T-cell (primary cell): ENCODE measurements at regions not wholly inside any gene's neighbourhood (a gene's known extent, or its start where the extent isn't known, plus 50 kb on each side); places are given as distances from the start of the nearest gene placed in this dataset.

Experiments used
- ATAC-seq, 4 experiments: fragments of 200-7000 bp in 3 of 4; fragments of 150-1000 bp in 1 of 4; cut with Tn5 transposase; replicated peaks in 1 of 4; 1 replicate in 3 of 4; 2 replicates in 1 of 4; pipeline ENCODE4 v1.10.0; 2021; ENCODE audit warnings: moderate library complexity in 3 of 4, mild to moderate bottlenecking in 2 of 4, moderate number of reproducible peaks in 1 of 4
- CTCF ChIA-PET, 2 donors: fragments of 300-600 bp; sonication (Branson Sonifier 250); formaldehyde crosslinking; loops; one replicate each; lab custom pipeline; 2022; ENCODE audit warnings: antibody characterized with exemption in 2 of 2; lab: Charles Lee
- POLR2A ChIA-PET, 2 donors: fragments of 300-600 bp; sonication (Branson Sonifier 250); formaldehyde crosslinking; loops; one replicate each; lab custom pipeline; 2022; ENCODE audit warnings: antibody characterized with exemption in 2 of 2; lab: Charles Lee
- DNase-seq, 35 experiments: peaks; one replicate each; pipeline versions ENCODE4 v3.0.0 to v3.0.0-alpha.2; 2013 to 2023
- H3K27ac ChIP-seq: one replicate; pipeline ENCODE4 v1.5.1; 2013; ENCODE audit warnings: low read length
- H3K27me3 ChIP-seq, 2 experiments: replicated peaks in 1 of 2; 1 replicate in 1 of 2; 2 replicates in 1 of 2; pipeline versions ENCODE4 v1.6.1 to v1.7.0; 2013; ENCODE audit warnings: low read length in 1 of 2, mixed read lengths in 1 of 2; ENCODE audit not compliant: control insufficient read depth in 2 of 2, insufficient read depth in 2 of 2; ENCODE audit errors: extremely low read depth in 1 of 2
- H3K36me3 ChIP-seq, 2 donors: 1 replicate in 1 of 2; 2 replicates in 1 of 2; pipeline versions ENCODE4 v1.6.1 to v1.7.0; 2013; ENCODE audit warnings: low read length in 1 of 2; ENCODE audit not compliant: control insufficient read depth in 2 of 2, insufficient read depth in 1 of 2; ENCODE audit errors: extremely low read depth in 1 of 2
- H3K4me1 ChIP-seq, 2 experiments: 1 replicate in 1 of 2; 2 replicates in 1 of 2; pipeline versions ENCODE4 v1.6.1 to v1.7.0; 2013; ENCODE audit warnings: low read length in 2 of 2, mixed read lengths in 1 of 2; ENCODE audit not compliant: insufficient read depth in 2 of 2, control insufficient read depth in 1 of 2; ENCODE audit errors: extremely low read depth in 1 of 2
- H3K4me3 ChIP-seq, 2 donors: 1 replicate in 1 of 2; 2 replicates in 1 of 2; pipeline versions ENCODE4 v1.5.1 to v1.7.0; 2013; ENCODE audit warnings: mild to moderate bottlenecking in 2 of 2, low read length in 1 of 2, moderate library complexity in 1 of 2; ENCODE audit not compliant: control insufficient read depth in 1 of 2; ENCODE audit errors: extremely low read depth in 1 of 2
- H3K9me3 ChIP-seq: 2 replicates; pipeline ENCODE4 v1.7.0; 2013
- H3K27ac Mint-ChIP-seq, 2 donors: one replicate each; pipeline ENCODE4 v1.8.0; 2020 to 2021; ENCODE audit warnings: mild to moderate bottlenecking in 2 of 2, mixed read lengths in 2 of 2
- H3K27me3 Mint-ChIP-seq, 2 donors: one replicate each; pipeline ENCODE4 v1.8.0; 2021 to 2022; ENCODE audit warnings: mixed read lengths in 2 of 2
- H3K36me3 Mint-ChIP-seq: one replicate; pipeline ENCODE4 v1.8.0; 2021; ENCODE audit warnings: mixed read lengths
- H3K4me1 Mint-ChIP-seq, 3 donors: one replicate each; pipeline ENCODE4 v1.8.0; 2020 to 2022; ENCODE audit warnings: mixed read lengths in 3 of 3, mild to moderate bottlenecking in 1 of 3
- H3K4me3 Mint-ChIP-seq, 3 donors: one replicate each; pipeline ENCODE4 v1.8.0; 2020 to 2022; ENCODE audit warnings: mild to moderate bottlenecking in 3 of 3, mixed read lengths in 3 of 3, moderate library complexity in 3 of 3
- H3K9me3 Mint-ChIP-seq, 3 donors: one replicate each; pipeline ENCODE4 v1.8.0; 2020 to 2022; ENCODE audit warnings: mixed read lengths in 3 of 3
- WGBS: methylation state at CpG from one replicate; pipeline ENCODE4 v1.1.5; 2013; ENCODE audit warnings: missing lambda C conversion rate; ENCODE audit not compliant: insufficient coverage; 5-methylcytosine and 5-hydroxymethylcytosine counted together

DNA sequence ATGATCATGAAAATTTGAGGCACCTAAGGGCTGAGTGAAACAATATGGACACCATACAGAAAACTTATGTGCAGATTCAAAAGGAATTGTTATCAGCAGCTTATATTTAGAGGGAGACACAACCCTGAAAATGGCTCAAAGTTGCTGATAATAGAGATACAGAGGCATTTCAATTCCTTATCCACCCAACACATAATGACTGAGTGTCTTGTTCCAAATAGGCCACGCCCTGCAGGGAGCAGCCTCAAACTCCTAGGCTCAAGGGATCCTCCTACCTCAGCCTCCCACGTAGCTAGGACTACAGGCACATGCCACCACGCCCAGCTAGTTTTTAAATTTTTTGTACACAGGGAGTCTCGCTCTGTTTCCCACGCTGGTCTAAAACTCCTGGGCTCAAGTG is 79.0 kb downstream of the LBH start:
- H3K4me1 ChIP-seq, result peaks cover 7 to 32% of the 10 kb centered on the region in 2 experiments
- Mint-ChIP-seq H3K27me3 (no peaks in the 10 kb centered on the region), H3K36me3 (peaks cover 2% of the 10 kb centered on the region), H3K27ac (peak overlapping the region in 1 of 2 donors; percentile 76), H3K9me3 (peaks cover 0 to 4% (median 3%) of the 10 kb centered on the region in 3 donors), H3K4me1 (peaks cover 36 to 45% (median 39%) of the 10 kb centered on the region in 3 donors), H3K4me3 (peak overlapping the region in 1 of 3 donors; percentile 60)
- WGBS, result 74% methylated on average over 3 of the region's 5 CpGs
- H3K27ac ChIP-seq, result no peak overlapping the region
- H3K4me3 ChIP-seq, result no peak overlapping the region
- no peak for ATAC-seq
- no peak for DNase-seq
- no peaks in the 10 kb centered on the region for H3K36me3 ChIP-seq
- H3K9me3 ChIP-seq, result no peaks in the 10 kb centered on the region
- ChIA-PET CTCF (interaction anchor here (0.6 to 1.1 kb wide), 2 partner anchors 29 to 1024 kb away, joined by 3 read pairs; no protein-coding TSS in a partner anchor), POLR2A (no interaction called here)
- H3K27me3 ChIP-seq, result peaks cover 0 to 2% of the 10 kb centered on the region in 2 experiments

DNA sequence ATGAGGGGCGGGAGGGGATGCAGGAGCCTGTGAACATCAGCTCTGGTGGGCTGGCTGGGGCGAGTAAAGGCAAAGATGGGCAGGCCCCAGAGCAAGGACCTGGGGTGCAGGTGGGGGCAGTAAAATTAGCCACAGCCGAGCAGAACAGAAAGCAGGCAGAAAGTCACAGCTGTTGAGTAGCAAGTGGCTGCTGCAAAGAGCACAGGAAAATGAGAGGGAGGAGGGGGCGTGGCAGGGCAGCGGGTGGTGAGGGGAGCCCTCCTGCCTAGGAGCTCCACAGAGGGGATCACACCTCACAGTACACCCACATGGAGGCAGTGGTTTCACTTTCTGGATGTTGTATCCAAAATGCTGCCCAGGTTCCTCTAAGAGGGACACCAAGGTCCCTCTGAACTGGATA is 79.6 kb downstream of the LBH start:
- POLR2A ChIA-PET, result no interaction called here
- 64% methylated on average over 3 of the region's 5 CpGs for WGBS
- peak overlapping the region in 1 of 3 donors; percentile 60 for H3K4me3 Mint-ChIP-seq

DNA sequence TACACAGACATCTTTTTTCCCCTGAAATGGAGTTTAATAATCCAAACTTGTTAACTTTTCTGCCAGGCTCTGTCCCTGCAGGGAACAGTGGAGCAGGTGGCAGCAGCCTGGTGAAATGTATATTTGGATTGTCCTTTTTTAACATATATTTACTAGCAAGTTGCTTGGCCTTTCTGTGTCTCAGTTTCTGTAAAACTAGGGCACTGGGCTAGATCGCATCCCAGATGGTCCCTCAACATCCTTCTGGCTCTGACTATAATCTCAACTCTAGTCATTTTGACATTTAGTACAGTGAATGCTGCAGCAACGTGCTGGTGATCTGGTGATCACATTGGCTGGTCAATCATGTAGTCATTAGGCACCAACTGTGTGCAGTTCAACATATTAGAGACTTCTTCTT is 80.4 kb downstream of the LBH start:
- ChIA-PET CTCF (no interaction called here), POLR2A (no interaction called here)
- 83% methylated on average over 1 of the region's 2 CpGs for WGBS
- H3K9me3 Mint-ChIP-seq, result peaks cover 0 to 4% (median 3%) of the 10 kb centered on the region in 3 donors
- H3K4me1 Mint-ChIP-seq, result peaks cover 50 to 58% (median 52%) of the 10 kb centered on the region in 3 donors
- no peaks in the 10 kb centered on the region for H3K27me3 Mint-ChIP-seq
- H3K4me3 ChIP-seq, result no peak overlapping the region
- peaks cover 16 to 44% of the 10 kb centered on the region in 2 experiments for H3K4me1 ChIP-seq
- H3K9me3 ChIP-seq, result no peaks in the 10 kb centered on the region
- H3K36me3 ChIP-seq, result no peaks in the 10 kb centered on the region
- H3K36me3 Mint-ChIP-seq, result peaks cover 2% of the 10 kb centered on the region
- ATAC-seq (no peak), DNase-seq (no peak)
- H3K27me3 ChIP-seq, result no peaks in the 10 kb centered on the region
- H3K27ac ChIP-seq, result no peak overlapping the region
- H3K27ac Mint-ChIP-seq, result no peak overlapping the region
- no peak overlapping the region for H3K4me3 Mint-ChIP-seq

More for the DNA sequence above, 79.6 kb downstream of the LBH start:
- Mint-ChIP-seq H3K27ac (peak overlapping the region; percentile 52 to 76), H3K36me3 (peaks cover 2% of the 10 kb centered on the region), H3K27me3 (no peaks in the 10 kb centered on the region), H3K4me1 (peaks cover 42 to 51% (median 45%) of the 10 kb centered on the region in 3 donors), H3K9me3 (peaks cover 0 to 4% (median 3%) of the 10 kb centered on the region in 3 donors)
- Histone ChIP-seq H3K4me3 (no peak overlapping the region), H3K27me3 (no peaks in the 10 kb centered on the region), H3K4me1 (peaks cover 11 to 38% of the 10 kb centered on the region in 2 experiments), H3K36me3 (no peaks in the 10 kb centered on the region), H3K9me3 (no peaks in the 10 kb centered on the region), H3K27ac (no peak overlapping the region)
- ATAC-seq (peak in 1 of 4 experiments; percentile 41), DNase-seq (peak in 1 of 35 experiments; percentile 16)
- CTCF ChIA-PET, result no interaction called here

DNA sequence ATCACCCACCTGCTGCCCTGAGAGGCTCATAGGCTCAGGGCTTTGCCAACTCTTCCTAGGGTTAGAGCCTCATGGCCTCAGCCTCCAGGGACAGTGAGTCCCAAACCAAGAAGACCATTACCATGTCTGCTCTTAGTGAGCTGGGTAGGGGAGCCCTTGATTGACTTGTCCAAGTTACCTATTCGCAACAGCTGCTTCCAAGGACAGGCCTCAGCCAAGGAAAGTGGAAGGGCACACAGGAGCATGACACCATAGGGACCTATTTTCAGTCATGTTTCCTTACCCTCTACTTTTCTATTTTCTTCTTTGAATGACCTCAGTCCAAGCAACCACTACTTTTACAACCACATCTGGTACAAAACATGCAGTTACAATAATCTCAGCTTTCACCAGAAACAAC is 81.6 kb downstream of the LBH start:
- no CpG with 5 or more reads among the region's 1 CpG for WGBS
- peak overlapping the region in 1 of 2 donors; percentile 75 for H3K27ac Mint-ChIP-seq
- no peak for ATAC-seq
- POLR2A ChIA-PET, result interaction anchor here in 1 of 2 donors (0.5 kb wide), 1 partner anchor 34 kb away, joined by 4 read pairs; no protein-coding TSS in a partner anchor
- no peak overlapping the region for H3K4me3 ChIP-seq
- no peaks in the 10 kb centered on the region for H3K9me3 ChIP-seq
- no peak overlapping the region for H3K27ac ChIP-seq
- CTCF ChIA-PET, result interaction anchor here in 1 of 2 donors (0.5 kb wide), 1 partner anchor 148 kb away, joined by 3 read pairs; no protein-coding TSS in a partner anchor
- no peaks in the 10 kb centered on the region for H3K36me3 ChIP-seq
- peaks cover 0 to 4% (median 3%) of the 10 kb centered on the region in 3 donors for H3K9me3 Mint-ChIP-seq
- no peaks in the 10 kb centered on the region for H3K27me3 ChIP-seq
- peaks cover 17 to 44% of the 10 kb centered on the region in 2 experiments for H3K4me1 ChIP-seq
- H3K4me1 Mint-ChIP-seq, result peaks cover 56 to 63% (median 59%) of the 10 kb centered on the region in 3 donors
- H3K4me3 Mint-ChIP-seq, result no peak overlapping the region
- no peaks in the 10 kb centered on the region for H3K27me3 Mint-ChIP-seq
- DNase-seq, result no peak
- H3K36me3 Mint-ChIP-seq, result peaks cover 2% of the 10 kb centered on the region

DNA sequence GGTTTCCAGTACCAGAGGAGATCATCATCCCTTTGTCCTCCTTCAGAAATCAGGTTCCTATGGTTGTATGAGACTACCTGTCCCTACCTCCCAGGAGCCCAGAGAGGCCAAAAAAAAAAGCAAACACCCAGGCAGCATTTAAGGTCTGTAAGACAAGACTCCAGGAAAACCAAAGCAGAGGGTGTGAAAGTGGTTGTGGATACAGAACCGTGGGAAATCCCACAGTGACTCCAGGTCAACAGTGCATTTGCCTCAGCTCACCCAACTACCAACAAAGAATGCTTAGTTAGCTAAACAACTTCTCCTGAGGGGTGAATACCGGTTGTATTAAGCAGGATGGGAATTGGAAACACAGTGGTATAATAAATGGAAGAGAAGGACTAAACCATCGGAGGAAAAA is 83.6 kb downstream of the LBH start:
- H3K4me1 Mint-ChIP-seq, result peaks cover 48 to 58% (median 56%) of the 10 kb centered on the region in 3 donors
- no peak for ATAC-seq
- CTCF ChIA-PET, result no interaction called here

DNA sequence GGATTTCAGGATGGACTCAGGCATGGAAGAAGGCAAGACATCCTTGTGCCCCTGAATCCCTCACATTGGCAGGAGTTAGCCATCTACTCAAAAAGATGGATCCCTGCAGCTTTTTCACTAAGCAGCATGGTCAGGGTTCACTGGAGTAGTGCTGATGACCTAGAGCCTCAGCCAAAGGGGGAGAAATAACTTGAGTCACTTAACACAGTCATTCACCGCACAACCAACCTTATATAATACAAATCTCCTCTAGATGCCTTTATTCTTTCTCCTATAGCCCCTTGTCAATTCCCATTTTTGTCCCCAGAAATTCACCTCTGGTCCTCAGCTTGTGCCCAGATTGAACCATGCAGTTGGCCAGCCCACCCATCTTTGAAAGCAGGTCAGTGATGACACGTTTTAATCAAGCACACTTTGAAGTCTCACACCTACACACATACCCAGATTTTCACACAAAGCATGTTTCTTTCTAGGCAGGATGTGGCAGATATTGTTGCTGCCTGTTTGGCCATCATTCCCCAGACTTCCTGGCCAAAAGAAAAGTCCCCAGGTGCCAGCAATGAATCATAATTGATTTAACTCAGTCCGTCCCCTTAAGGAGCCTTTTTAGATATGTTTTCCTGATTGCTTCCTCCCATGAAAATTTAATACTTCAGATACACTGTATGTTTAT is 84.2 kb downstream of the LBH start:
- ATAC-seq, result peak; percentile 79 to 94 (median 90)
- H3K4me1 Mint-ChIP-seq, result peaks cover 42 to 52% (median 51%) of the 10 kb centered on the region in 3 donors

More for the DNA sequence above, 83.6 kb downstream of the LBH start:
- Histone ChIP-seq H3K36me3 (no peaks in the 10 kb centered on the region), H3K27me3 (no peaks in the 10 kb centered on the region), H3K4me1 (peaks cover 17 to 39% of the 10 kb centered on the region in 2 experiments), H3K4me3 (no peak overlapping the region), H3K9me3 (no peaks in the 10 kb centered on the region), H3K27ac (peak overlapping the region; percentile 26)
- DNase-seq, result peak in 1 of 35 experiments; percentile 21
- Mint-ChIP-seq H3K9me3 (peaks cover 0 to 7% (median 4%) of the 10 kb centered on the region in 3 donors), H3K4me3 (peak overlapping the region in 2 of 3 donors; percentile 2 to 15), H3K27me3 (no peaks in the 10 kb centered on the region), H3K36me3 (peaks cover 2% of the 10 kb centered on the region), H3K27ac (peak overlapping the region; percentile 97)
- POLR2A ChIA-PET, result interaction anchor here in 1 of 2 donors (0.9 kb wide), 1 partner anchor 83 kb away, joined by 3 read pairs; no protein-coding TSS in a partner anchor
- WGBS, result no CpG with 5 or more reads among the region's 3 CpGs

More for the DNA sequence above, 84.2 kb downstream of the LBH start:
- peak overlapping the region; percentile 97 for H3K27ac Mint-ChIP-seq
- Histone ChIP-seq H3K27ac (peak overlapping the region; percentile 26), H3K27me3 (no peaks in the 10 kb centered on the region), H3K4me1 (peaks cover 17 to 37% of the 10 kb centered on the region in 2 experiments), H3K4me3 (no peak overlapping the region), H3K36me3 (no peaks in the 10 kb centered on the region), H3K9me3 (no peaks in the 10 kb centered on the region)
- ChIA-PET POLR2A (interaction anchor here in 1 of 2 donors (0.9 kb wide), 1 partner anchor 83 kb away, joined by 3 read pairs; no protein-coding TSS in a partner anchor), CTCF (no interaction called here)
- no peaks in the 10 kb centered on the region for H3K27me3 Mint-ChIP-seq
- peaks cover 0 to 7% (median 4%) of the 10 kb centered on the region in 3 donors for H3K9me3 Mint-ChIP-seq
- peak in 20 of 35 experiments; percentile 14 to 66 (median 25) for DNase-seq
- 100% methylated on average over 1 of the region's 3 CpGs for WGBS
- H3K36me3 Mint-ChIP-seq, result peaks cover 2% of the 10 kb centered on the region
- H3K4me3 Mint-ChIP-seq, result peak overlapping the region; percentile 15 to 43 (median 39)
